ENCODE measurements at regions not wholly inside any gene's neighbourhood (a gene's known extent, or its start where the extent isn't known, plus 50 kb on each side); places are given as distances from the start of the nearest gene placed in this dataset.

GRCh38 chr6:71035871-71036270, 79.0 kb upstream of the B3GAT2 start:
- H3K4me3 Mint-ChIP-seq, result no peak overlapping the region
- no peaks in the 10 kb centered on the region for H3K9me3 Mint-ChIP-seq
- no peaks in the 10 kb centered on the region for H3K36me3 Mint-ChIP-seq
- H3K4me1 Mint-ChIP-seq, result no peaks in the 10 kb centered on the region
- H3K27ac Mint-ChIP-seq, result no peak overlapping the region
- peaks cover 5% of the 10 kb centered on the region for H3K27me3 Mint-ChIP-seq (ENCODE audit: low read depth)
- TF ChIP-seq, protein P1, sequence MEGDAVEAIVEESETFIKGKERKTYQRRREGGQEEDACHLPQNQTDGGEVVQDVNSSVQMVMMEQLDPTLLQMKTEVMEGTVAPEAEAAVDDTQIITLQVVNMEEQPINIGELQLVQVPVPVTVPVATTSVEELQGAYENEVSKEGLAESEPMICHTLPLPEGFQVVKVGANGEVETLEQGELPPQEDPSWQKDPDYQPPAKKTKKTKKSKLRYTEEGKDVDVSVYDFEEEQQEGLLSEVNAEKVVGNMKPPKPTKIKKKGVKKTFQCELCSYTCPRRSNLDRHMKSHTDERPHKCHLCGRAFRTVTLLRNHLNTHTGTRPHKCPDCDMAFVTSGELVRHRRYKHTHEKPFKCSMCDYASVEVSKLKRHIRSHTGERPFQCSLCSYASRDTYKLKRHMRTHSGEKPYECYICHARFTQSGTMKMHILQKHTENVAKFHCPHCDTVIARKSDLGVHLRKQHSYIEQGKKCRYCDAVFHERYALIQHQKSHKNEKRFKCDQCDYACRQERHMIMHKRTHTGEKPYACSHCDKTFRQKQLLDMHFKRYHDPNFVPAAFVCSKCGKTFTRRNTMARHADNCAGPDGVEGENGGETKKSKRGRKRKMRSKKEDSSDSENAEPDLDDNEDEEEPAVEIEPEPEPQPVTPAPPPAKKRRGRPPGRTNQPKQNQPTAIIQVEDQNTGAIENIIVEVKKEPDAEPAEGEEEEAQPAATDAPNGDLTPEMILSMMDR (IDR thresholded peaks at IDR 0.05; ENCODE audit: unreplicated experiment), result no peak
- no peak for DNase-seq (ENCODE audit: low spot score in 2 of 2, unreplicated experiment in 2 of 2)

DNA sequence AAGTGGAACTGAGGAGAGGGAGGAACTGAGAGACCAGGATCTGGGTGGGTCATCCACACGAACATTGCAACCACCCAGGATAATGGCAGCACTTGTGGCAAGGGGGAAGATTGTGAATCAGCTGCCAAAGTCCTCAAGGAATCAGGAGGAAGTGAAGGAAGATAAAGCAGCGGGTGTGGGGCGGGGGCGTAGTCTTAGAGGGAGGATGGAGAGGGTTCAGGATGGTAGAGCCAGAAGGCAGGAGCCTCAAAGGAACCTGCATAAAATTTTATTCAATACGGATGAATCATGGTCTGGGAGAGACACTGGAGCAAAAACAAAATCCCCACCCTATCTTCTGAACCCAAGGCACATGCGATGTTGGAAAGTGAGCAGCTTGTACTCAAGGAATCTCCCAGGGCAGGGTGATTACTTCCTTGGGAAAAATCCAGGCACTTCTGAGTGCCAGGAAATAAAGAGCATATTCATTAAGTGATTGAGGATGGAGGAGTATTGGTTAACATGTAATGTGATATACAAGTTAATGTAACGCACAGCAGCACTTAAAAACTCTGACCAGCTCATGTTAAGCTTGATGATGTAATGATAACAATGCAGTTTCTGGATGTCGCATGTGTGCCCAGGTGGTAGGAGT, 82.0 kb upstream of the B3GAT2 start:
- Mint-ChIP-seq H3K9me3 (peaks cover under 1% of the 10 kb centered on the region), H3K27ac (no peak overlapping the region), H3K4me3 (no peak overlapping the region), H3K27me3 (ENCODE audit: low read depth) (peaks cover 9% of the 10 kb centered on the region), H3K36me3 (no peaks in the 10 kb centered on the region), H3K4me1 (no peaks in the 10 kb centered on the region)
- TF ChIP-seq, protein P1 (IDR thresholded peaks at IDR 0.05; ENCODE audit: unreplicated experiment), result no peak
- DNase-seq (ENCODE audit: low spot score in 2 of 2, unreplicated experiment in 2 of 2), result no peak

GRCh38 chr6:71040043-71040442, 83.2 kb upstream of the B3GAT2 start:
- Mint-ChIP-seq H3K27me3 (ENCODE audit: low read depth) (peaks cover 9% of the 10 kb centered on the region), H3K4me1 (no peaks in the 10 kb centered on the region), H3K36me3 (no peaks in the 10 kb centered on the region), H3K27ac (no peak overlapping the region), H3K4me3 (no peak overlapping the region), H3K9me3 (peaks cover 3% of the 10 kb centered on the region)
- DNase-seq (ENCODE audit: low spot score in 2 of 2, unreplicated experiment in 2 of 2), result no peak
- TF ChIP-seq, protein P1 (IDR thresholded peaks at IDR 0.05; ENCODE audit: unreplicated experiment), result no peak

GRCh38 chr6:71040841-71041240, 84.0 kb upstream of the B3GAT2 start:
- Mint-ChIP-seq H3K9me3 (peaks cover 3% of the 10 kb centered on the region), H3K27me3 (ENCODE audit: low read depth) (peaks cover 9% of the 10 kb centered on the region), H3K4me3 (no peak overlapping the region), H3K27ac (no peak overlapping the region), H3K4me1 (no peaks in the 10 kb centered on the region), H3K36me3 (no peaks in the 10 kb centered on the region)
- TF ChIP-seq, protein P1 (IDR thresholded peaks at IDR 0.05; ENCODE audit: unreplicated experiment), result no peak
- DNase-seq (ENCODE audit: low spot score in 2 of 2, unreplicated experiment in 2 of 2), result no peak

DNA sequence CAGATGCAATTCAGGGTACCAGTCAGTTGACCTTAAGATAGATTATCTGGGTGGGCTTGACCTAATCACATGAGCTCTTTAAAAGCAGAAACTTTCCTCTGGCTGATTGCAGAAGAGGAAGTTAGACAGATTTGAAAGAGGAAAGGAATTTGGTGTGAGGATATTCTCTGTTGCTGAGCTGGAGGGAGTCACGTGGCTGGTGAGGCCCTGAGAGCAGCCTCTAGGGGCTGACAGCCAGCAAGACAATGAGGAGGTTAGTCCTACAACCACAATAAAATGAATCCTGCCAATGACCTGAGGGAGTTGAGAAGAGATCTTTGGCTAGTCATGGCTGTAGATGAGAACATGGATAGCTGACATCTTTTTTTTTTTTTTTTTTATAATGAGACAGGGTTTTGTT, 87.0 kb upstream of the B3GAT2 start:
- H3K27ac Mint-ChIP-seq, result no peak overlapping the region
- peaks cover 9% of the 10 kb centered on the region for H3K27me3 Mint-ChIP-seq (ENCODE audit: low read depth)
- no peaks in the 10 kb centered on the region for H3K4me1 Mint-ChIP-seq
- no peak overlapping the region for H3K4me3 Mint-ChIP-seq
- H3K36me3 Mint-ChIP-seq, result no peaks in the 10 kb centered on the region
- peaks cover 3% of the 10 kb centered on the region for H3K9me3 Mint-ChIP-seq
- TF ChIP-seq, protein P1 (IDR thresholded peaks at IDR 0.05; ENCODE audit: unreplicated experiment), result no peak
- no peak for DNase-seq (ENCODE audit: low spot score in 2 of 2, unreplicated experiment in 2 of 2)

- Mint-ChIP-seq H3K27me3 (ENCODE audit: low read depth) (peaks cover 9% of the 10 kb centered on the region), H3K4me1 (no peaks in the 10 kb centered on the region), H3K9me3 (peaks cover 3% of the 10 kb centered on the region), H3K4me3 (no peak overlapping the region), H3K36me3 (no peaks in the 10 kb centered on the region), H3K27ac (no peak overlapping the region)
- no peak for DNase-seq (ENCODE audit: low spot score in 2 of 2, unreplicated experiment in 2 of 2)
- TF ChIP-seq, protein P1 (IDR thresholded peaks at IDR 0.05; ENCODE audit: unreplicated experiment), result no peak
These were observed 87.9 kb upstream of the B3GAT2 start for GRCh38 chr6:71044753-71045152.

Measured in mesothelial cell of epicardium (in vitro differentiated cells).